T-helper 2 cell treated with Interferon-gamma antibody and Interleukin-4, amounts not matched to agents 100 ng/mL and 5 ng/mL, for 36 hours (primary cell): ENCODE measurements at regions not wholly inside any gene's neighbourhood (a gene's known extent, or its start where the extent isn't known, plus 50 kb on each side); places are given as distances from the start of the nearest gene placed in this dataset.
"Not testable (repeated sequence)": the region's sequence is repeated elsewhere in the genome, so short reads cannot be mapped to it uniquely, and the experiment has no call there.

ENCODE experiments used
- intact Hi-C: fragments of 100-400 bp; cut with micrococcal nuclease; formaldehyde crosslinking; loops from one replicate; pipeline ENCODE4 v1.15.1; 2023

DNA sequence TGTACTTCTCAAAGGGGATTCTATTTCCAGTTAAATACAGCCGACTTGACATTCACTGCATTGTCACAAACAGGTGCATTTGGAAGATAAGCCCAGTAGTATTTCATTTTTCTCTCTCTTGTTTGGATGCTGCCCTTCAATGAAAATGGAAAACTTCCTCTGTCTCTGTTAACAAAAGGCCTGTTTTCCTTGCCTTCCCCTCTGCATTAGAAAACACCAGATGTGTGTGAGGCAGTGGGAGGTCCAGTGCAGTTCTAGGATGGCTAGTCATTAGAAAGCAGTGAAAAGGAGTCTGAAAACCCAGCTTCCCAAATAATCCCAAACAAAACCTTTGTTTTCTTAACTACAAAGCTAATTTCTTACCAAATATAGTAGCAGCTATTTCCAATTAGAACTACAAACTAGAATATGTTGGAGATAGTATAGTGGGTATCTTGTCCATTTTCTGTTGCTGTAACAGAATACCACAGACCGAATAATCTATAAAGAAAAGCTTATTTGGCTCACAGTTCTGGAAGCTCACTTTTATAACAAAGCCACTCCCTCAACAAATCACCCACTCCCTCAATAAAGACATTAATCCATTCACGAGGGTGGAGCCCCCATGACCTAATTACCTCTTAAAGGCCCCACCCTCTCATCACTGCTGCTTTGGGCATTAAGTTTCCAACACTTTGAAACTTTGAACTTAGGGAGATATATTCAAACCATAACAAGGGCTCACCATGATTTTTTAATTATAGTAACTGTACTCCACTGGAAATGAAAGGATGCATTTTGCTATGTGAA, 452.1 kb upstream of the RPS6KA3 start:
- intact Hi-C loops: no loop called here

DNA sequence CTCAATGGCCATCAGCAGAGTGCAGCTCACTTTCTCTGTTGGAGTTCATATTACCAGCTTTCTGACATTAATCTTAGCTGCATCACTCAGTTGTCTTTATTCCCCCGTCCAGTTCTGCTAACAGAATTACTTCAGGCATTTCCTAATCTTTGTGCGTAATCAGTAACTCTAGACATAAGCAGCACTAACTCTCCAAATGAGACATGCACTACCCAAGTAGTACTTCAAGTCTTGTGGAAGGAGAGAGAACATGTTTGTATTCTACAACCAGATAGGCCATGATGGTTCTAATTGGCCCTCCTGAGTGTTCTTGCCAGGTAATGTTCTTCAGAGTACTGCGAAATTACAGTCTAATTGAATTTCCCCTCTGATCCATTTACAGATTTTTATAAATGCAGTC, 448.5 kb upstream of the RPS6KA3 start:
- intact Hi-C loops: no loop called here

DNA sequence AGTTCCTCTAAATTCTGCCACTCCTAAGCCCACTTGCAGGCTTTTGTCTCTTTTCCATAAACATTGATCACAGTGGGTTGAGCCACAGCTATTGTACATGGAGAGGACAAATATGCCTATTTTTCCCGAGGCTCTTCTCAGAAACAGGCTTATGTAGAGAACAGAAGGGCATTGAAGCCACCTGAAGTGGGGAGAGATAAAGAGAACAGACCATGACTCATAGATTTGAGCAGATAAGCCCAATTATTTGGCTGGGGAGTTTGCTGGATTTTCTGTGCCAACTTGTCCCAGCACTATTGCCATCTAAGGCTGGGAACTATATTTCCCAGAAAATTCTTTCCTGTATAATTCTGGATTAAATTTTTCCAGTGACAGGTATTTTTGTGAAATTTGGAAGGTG, 446.1 kb upstream of the RPS6KA3 start:
- intact Hi-C loops: no loop called here

DNA sequence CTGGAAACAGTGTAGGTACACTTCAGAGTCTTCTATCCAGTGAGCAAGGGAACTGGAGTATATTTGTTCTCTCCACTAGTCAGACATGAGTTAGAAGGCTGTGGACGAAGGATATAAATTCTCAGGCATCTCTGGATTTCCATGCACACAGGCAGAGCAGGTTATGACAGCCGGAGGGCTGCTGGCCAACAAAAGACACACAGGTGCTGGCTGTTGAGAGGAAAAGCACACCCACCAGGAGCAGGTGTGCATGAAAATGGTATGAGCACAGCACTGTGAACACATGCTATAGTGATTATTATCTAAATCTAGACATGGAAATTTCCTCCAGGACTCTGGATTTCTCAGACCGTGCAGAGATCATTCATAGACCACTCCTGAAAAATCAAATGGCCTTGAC, 444.7 kb upstream of the RPS6KA3 start:
- intact Hi-C loops: no loop called here

DNA sequence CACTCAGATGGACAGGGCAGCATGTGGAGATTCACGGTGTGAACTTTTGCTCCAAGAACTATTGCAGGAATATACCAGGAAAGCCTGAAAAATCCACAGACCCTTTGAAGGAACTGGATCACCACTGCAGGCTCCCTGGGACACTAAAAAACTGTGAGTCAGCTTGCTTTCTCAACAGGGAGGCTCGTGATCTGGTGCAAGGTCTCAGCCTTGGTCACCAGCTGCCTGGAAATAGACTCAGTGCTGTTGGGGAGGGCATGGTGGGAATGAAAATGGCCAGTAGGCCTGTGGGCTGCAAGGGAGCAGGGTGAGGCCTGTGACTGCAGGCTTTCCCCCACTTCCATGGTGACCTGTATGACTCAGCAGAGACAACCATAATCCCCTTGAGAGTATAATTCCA, 426.4 kb upstream of the RPS6KA3 start:
- intact Hi-C loops: no loop called here

DNA sequence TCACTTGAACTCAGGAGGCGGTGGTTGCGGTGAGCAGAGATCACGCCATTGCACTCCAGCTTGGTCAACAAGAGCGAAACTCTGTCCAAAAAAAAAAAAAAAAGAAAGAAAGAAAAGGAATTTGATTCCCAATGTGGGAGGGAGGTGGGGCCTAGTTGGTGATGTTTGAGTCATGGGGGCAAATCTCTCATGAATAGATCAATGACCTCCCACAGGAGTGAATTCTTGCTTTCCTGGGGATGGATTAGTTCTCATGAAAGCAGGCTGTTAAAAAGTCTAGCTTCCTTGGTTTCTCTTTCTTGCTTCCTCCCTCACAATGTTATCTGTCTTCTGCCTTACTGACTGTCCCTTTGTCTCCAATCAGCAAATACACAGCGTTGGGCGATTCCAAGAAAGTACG, 419.5 kb upstream of the RPS6KA3 start:
- intact Hi-C loops: no loop called here

DNA sequence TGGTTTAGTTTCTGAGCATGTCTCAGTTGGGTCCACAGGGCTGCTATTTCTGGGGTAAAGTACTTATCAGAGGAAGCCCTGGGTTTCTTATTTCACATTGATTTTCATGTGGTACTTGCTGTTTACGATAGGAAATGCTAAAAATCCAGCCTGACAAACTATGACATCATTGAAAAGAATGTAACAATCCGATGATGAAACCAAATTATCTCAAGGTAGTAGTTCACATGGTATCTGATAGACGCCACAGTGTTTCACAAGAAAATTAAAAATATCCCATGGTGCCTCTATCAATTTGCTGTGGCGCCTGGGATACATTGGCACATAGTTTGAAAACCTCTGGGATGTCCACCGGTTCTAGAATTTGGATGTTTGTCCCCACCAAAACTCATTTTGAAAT, 418.9 kb upstream of the RPS6KA3 start:
- intact Hi-C loops: no loop called here

DNA sequence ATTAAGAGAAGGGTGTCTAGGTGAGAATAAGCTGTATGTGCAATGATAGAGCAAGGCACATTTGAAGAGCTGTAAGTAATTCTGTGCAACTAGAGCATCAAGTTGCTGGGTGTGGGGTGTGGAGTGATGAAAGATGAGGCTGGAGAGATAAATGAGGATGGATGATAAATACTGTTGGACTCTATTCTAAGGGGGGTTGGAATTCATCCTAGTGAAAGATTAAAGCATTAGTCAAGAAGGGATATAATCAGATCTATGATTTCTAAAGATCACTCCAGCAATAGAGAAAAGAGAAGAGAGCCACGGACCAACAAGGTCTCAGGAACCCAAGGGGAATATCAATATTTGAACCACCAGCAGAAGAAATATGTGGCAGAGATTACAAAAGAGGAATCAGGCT, 415.0 kb upstream of the RPS6KA3 start:
- intact Hi-C loops: no loop called here

DNA sequence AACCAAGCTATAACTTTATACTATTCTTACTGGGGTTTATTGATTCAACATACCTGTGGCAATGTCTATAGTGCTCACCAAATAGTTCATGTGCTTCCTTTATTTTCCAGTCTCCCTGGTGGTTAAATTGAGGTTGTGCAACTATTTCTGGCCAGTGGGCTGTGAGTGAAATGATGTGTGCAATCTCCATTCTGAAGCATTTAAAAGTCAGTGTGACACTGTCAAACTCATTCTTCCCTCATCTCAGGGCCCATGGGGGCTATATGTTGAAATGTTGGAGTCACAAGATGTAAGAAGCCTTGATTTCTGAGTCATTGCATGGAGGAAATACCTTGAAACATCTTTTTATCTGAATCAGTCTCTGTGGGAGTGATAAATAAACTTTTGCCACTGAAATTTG, 414.3 kb upstream of the RPS6KA3 start:
- intact Hi-C loops: no loop called here

DNA sequence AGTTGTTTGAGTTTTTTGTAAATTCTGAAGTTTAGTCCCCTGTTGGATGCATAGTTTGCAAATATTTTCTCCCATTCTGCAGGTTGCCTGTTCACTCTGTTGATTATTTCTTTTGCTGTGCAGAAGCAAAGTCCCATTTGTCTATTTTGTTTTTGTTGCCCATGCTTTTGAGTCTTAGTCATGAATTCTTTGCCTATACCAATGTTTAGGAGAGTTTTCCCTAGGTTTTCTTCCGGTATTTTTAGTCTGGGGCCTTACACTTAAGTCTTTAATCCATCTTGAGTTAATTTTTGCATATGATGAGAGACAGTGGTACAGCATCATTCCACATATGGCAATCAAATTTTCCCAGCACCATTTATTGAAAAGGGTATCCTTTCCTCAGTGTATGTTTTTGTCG, 405.8 kb upstream of the RPS6KA3 start:
- intact Hi-C loops: no loop called here

DNA sequence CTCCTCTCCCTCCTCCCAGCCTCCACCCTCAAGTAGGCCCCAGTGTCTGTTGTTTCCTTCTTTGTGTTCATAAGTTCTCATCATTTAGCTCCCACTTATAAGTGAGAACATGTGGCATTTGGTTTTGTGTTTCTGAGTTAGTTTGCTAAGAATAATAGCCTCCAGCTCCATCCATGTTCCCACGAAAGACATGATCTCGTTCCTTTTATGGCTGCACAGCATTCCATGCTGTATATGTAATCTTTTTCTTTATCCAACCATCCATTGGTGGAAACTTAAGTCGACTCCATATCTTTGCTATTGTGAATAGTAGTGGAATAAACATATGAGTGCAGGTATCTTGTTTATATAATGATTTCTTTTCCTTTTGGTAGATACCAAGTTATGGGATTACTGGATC, 405.0 kb upstream of the RPS6KA3 start:
- intact Hi-C loops: not testable (repeated sequence)

DNA sequence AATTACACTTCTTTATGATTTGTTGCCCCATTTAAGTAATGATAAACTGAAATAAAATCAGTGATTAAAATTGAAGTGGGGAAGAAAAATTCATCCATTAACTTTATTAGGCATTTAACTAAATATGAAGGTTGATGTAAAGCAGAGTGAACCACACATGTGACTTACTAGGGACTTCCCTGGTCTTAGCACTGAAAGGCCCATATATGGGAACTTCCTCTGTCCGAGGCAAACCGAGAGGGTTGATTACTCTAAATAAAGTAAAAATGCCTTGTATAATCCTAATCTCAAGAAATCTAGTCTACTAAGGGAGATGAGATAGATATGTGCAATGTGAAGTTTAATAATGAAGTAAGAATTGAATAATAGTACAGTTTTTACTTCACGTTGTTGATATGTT, 403.9 kb upstream of the RPS6KA3 start:
- intact Hi-C loops: no loop called here

DNA sequence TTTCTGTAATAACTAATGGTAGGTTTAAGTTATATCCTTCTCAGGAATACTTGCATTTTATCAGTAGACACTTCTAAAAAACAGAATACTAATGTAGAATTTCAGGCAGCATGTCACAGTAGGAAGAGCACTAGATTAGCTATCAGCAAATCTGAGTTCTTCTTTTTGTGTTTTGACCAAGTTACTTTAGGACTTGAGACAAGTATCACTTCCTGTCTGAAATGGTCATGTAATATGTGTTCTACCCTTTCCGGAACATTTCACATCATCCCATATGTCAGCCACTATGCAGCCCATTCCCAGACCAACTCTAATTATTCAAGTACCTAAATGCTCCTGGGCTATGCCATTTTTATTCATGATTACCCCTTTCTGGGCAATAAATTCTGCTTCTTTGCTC, 401.8 kb upstream of the RPS6KA3 start:
- intact Hi-C loops: no loop called here

DNA sequence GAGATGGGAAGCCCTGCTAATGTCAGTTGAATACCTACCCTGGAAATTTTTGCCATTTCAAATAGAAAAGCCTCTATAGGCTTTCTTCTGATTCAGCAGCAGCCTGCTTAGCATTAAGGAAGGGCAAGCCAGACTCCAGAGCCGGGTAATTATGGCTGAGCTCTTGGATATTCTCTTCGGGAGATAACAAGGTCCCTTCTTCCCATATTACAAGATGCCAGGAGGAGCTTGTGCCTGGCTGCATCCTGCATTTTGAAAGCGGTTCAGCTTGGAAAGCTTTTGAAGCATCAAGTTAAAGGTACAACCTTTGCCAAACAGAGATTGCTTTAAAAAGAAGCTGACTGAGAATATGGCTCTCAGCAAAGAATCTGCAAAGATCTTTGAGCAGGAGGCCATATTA, 399.6 kb upstream of the RPS6KA3 start:
- intact Hi-C loops: no loop called here

DNA sequence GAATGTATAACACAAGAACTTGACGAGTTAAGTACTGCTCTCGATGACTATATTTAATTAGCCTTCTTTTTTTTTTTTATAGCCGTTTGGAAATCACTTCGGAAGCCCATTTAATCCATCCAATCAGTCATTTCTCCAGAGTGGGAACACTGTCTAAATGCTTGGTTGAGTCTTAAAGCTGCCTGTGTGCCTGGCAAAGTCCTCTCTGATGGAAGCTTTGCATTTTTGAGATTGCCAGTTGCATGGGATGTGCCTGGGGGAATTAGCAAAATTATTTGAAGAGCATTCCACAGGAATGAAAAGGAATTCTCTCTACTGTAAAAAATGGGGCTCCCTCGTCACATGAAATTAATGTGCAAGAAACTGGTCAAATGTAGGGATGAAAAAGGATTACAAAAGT, 398.8 kb upstream of the RPS6KA3 start:
- intact Hi-C loops: no loop called here

DNA sequence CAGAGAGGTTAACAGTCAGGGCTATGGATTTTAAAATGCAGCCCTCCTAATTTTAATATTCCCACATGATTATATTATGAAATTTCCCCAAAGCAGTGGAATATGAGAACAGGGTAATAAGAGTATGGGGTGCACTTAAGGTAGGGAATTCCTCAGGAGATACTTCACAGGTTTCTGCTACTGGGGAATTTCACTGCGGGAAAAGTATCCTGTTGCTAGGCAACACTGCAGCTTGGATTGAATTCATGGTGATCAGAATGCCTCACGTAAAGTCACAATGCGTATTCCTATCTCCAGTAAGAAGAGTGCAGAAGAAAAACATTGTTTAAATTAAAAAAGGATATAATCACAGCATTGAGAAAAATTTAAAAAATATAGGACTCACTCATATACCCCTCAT, 398.1 kb upstream of the RPS6KA3 start:
- intact Hi-C loops: no loop called here

DNA sequence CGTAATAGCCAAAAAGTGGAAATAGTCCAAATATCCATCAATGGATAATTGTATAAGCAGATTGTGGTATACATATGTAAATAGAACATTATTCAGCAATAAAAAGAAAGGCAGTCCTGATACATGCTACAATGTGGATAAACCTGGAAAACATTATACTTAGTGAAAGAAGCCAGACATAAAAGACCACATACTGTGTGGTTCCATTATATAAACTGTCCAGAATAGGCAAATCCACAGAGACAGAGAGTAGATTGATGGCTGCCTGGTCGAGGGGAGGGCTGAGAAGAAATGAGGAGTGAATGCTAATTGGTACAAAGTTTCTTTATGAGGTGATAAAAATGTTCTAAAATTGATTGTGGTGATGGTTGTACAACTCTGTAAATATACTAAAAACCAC, 397.4 kb upstream of the RPS6KA3 start:
- intact Hi-C loops: no loop called here

DNA sequence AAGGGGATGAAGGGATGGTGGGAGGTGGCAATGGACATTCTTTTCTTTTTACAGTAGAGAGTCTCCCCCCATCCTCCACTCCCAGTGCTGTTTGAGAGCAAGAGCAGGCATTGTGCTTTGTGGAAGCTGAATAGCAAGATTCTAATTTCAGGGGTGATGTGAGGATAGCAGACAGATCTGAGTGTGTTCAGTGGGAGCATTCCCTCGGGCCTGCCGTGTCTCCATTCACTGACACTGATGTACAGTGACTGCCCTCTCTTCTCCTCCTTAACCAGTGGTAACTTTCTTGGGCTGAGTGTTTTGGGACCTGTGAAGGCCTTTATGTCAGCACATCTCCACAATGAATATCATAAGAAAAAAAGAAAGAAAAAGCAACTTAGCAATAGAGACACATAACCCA, 396.6 kb upstream of the RPS6KA3 start:
- intact Hi-C loops: no loop called here

DNA sequence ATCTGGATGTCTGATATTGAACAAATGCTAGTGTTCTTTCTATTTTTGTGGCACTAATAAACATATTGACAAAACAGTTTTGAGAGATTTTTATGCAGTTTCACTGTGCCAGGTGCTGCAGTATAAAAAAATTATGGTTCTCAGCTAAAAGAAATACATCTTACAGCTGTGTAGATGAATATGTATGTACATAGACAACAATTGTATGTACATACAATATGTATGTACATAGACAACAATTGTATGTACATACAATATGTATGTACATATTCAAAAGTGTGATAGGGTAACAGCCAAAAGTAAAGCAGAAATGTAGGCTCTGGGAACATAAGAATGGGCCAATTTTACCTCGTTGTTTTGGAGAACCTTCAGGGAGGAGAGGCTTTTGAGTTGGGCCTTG, 390.0 kb upstream of the RPS6KA3 start:
- intact Hi-C loops: no loop called here

DNA sequence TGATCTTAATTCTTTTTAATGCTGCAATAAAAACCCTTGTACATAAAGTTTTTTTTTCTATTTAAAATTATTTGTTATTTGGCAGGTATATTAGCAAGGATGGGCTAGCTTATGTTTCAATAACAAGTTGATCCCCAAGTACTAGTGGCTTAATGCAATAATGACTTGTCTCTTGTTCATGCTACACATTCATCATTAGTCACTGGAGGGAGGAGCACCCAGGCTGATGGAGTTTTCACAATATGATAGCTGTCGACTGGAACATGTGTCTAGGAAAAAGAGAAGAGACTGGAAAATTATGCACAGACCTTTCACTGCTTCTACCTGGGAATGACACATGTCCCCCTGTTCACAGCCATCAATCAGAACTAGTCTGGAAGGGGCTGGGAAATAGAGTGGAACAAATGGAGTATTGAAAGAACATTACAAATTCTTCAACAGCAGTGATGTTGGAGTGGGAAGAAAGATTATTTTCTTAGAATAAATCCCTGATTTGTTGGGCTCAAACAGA, 387.9 kb upstream of the RPS6KA3 start:
- intact Hi-C loops: no loop called here

DNA sequence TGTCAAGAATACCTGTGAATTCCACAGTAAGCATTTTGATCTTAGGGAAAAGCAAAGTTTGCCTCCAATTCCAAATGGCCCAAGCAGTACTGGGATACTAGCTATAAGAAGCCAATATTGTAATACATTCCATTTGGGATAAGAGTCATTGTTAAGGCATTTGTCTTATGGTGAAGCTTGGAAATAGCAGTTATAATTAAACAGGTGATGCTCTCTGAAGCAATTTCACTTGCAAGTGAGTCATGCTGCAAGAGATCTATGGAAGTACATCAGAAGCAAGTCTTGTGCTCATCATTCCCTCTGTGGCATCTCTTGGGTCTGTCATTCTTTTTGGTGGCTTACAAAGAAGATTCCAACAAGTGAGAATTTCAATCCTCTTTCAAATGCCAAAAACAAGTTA, 386.4 kb upstream of the RPS6KA3 start:
- intact Hi-C loops: no loop called here

DNA sequence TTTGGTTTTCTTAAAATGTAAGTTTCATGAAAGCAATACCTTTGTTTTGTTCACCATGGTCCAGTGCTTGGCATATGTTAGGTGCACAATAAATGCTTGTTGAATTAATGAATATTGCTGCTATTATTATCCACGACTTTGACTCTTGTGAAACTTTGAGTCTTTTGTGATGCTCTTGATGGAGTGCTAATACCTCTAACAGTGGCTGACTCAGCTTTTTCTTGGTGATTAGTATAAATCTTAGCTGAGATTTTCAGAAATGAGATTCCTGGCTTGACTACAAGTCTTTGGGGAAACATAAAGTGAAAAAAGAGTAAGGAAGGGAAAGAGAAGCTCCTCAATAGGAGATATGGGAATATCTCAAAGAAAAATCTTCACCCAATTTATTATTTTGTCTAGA, 375.2 kb upstream of the RPS6KA3 start:
- intact Hi-C loops: no loop called here

DNA sequence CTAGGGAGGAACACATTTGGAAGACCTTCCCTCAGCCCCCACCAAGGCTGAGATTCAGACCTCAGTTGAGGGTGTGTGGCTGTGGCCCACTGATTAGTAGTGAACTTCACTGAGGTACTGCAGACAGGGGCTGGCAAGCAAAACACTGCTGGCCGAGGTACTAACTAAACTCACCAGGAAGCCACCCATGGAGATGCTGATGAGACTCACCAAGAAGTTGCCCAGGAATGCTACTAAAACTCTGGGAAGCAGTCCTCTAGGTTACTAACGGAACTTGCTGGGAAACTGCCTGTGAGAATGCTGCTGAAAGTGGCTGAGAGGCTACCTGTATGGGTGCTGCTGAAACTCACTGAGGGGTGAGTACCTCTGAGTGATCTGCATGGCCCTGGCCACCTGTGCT, 372.4 kb upstream of the RPS6KA3 start:
- intact Hi-C loops: no loop called here

DNA sequence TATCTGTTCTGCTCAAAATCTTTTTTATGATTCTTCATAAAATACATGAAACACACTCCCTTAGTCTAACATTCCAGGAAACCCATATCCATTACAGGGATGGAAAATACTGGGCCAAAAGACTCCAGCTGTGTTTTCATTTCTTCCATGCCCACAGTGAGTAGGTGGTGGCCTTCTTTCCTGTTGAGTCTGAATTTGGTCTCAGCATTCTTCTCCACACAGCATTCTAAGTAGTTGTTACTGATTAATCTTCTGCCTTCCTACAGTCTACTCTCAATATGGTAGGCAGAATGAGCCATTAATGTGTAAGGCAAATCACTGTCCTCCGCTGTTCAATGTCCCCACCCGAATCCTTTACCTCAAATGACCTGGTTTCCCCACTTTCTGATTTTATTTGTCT, 370.6 kb upstream of the RPS6KA3 start:
- intact Hi-C loops: no loop called here
